T-helper 1 cell treated with Interleukin-12 subunit alpha and Interleukin-12 subunit beta and Interleukin-4 antibody, amounts not matched to agents 30 μg/mL and 1 μg/mL, for 36 hours (primary cell): ENCODE measurements at regions not wholly inside any gene's neighbourhood (a gene's known extent, or its start where the extent isn't known, plus 50 kb on each side); places are given as distances from the start of the nearest gene placed in this dataset.

ENCODE experiments used
- H3K27ac Mint-ChIP-seq: one replicate; pipeline ENCODE4 v1.8.0; 2021; ENCODE audit warnings: mild to moderate bottlenecking, mixed read lengths
- H3K27me3 Mint-ChIP-seq: one replicate; pipeline ENCODE4 v1.8.0; 2021; ENCODE audit warnings: low read depth, mixed read lengths
- H3K36me3 Mint-ChIP-seq: one replicate; pipeline ENCODE4 v1.8.0; 2021; ENCODE audit warnings: low read depth, mixed read lengths
- H3K4me1 Mint-ChIP-seq: one replicate; pipeline ENCODE4 v1.8.0; 2021; ENCODE audit warnings: low read depth, mixed read lengths
- H3K4me3 Mint-ChIP-seq: one replicate; pipeline ENCODE4 v1.8.0; 2021; ENCODE audit warnings: mild to moderate bottlenecking, moderate library complexity, mixed read lengths
- H3K9me3 Mint-ChIP-seq: one replicate; pipeline ENCODE4 v1.8.0; 2021; ENCODE audit warnings: mixed read lengths

DNA sequence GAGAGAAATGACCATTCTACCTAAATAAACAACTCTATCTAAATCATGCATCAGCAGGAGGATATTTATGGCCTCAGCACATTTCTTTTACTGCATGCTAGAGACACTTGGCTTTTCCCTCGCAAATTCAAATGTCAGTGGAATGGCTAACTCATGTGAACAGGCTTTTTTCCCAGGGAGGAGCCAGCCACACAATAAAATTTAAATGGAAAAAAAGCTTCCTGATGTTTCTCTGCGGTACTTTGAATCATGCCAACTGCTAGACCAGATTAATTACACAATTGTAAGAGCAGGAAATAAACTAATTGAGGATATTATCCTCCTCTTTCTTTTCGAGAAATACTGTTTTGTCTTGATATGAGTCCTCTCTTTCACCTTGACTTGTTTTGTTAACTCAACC is 676.3 kb downstream of the IRS1 start:
- Mint-ChIP-seq H3K4me1 (no peaks in the 10 kb centered on the region), H3K36me3 (no peaks in the 10 kb centered on the region)

DNA sequence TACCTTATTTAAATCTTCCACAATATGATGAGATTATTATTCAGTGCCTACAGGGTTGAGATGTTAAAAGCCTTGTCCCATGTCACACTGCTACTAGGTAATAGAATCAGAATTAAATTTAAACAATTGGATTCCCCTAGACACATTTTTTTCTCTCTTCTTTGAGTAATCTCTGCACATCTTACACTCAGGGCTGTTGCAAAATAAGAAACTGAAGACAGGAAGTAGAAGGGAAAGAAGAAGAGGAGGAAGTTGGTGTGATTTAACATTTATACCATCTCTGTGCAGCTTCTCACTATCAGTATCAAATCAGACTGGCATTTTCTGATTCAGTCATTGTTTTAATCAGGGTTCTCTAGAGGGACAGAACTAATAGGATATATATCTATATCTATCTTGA is 677.6 kb downstream of the IRS1 start:
- Mint-ChIP-seq H3K36me3 (no peaks in the 10 kb centered on the region), H3K4me1 (no peaks in the 10 kb centered on the region), H3K4me3 (no peak overlapping the region), H3K27me3 (no peaks in the 10 kb centered on the region), H3K9me3 (no peaks in the 10 kb centered on the region), H3K27ac (no peak overlapping the region)

More for the DNA sequence above, 676.3 kb downstream of the IRS1 start:
- Mint-ChIP-seq H3K9me3 (no peaks in the 10 kb centered on the region), H3K27ac (no peak overlapping the region), H3K4me3 (no peak overlapping the region), H3K27me3 (no peaks in the 10 kb centered on the region)

- Mint-ChIP-seq H3K4me1 (no peaks in the 10 kb centered on the region), H3K27ac (no peak overlapping the region), H3K36me3 (no peaks in the 10 kb centered on the region), H3K9me3 (no peaks in the 10 kb centered on the region), H3K27me3 (no peaks in the 10 kb centered on the region), H3K4me3 (no peak overlapping the region)
These were observed 678.4 kb downstream of the IRS1 start for GRCh38 chr2:226121046-226121738.

DNA sequence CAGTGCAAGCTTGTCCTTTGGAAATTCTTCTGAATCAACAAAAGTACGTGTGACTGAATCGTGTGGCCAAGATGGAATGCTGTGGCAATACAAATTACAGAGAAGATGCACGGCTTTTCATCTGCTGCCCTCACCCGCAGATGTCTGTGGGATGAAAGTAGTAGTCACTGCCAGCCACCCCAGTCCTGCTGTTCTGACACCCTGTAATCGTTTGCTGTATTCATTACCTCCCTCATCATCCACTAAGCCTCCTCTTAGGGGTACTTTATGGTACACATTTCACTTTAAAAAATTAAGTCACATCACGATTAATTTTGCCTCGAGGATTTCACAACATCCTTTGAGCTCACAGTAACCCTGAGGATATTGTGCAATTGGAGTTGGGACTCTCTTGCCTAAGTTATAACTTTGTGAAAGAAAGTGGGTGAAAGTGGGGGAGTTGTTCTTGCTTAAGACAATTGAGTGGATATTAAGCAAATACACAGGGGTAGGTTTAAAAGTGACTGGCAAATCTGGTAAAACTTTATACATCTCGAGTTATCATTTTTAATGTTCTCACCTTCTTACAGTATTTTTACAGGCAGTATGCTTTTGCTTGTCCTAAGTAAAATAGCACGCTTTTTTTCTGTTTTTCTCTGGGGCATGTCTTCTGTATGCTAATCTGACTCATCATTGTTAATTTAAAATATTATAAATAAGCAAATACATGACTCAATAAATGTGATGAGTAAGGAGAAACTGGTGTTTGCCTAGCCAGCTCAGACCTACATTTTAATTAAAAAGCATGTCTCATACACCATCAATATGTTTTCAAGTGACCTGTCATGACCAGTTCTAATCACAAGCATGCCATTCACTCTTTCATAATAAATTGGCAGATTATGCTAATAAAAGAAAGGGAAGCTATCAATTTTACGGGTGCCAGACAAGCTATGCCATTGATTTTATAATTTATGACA is 680.9 kb downstream of the IRS1 start:
- Mint-ChIP-seq H3K9me3 (no peaks in the 10 kb centered on the region), H3K36me3 (no peaks in the 10 kb centered on the region), H3K4me3 (no peak overlapping the region), H3K27ac (no peak overlapping the region), H3K27me3 (no peaks in the 10 kb centered on the region), H3K4me1 (no peaks in the 10 kb centered on the region)

DNA sequence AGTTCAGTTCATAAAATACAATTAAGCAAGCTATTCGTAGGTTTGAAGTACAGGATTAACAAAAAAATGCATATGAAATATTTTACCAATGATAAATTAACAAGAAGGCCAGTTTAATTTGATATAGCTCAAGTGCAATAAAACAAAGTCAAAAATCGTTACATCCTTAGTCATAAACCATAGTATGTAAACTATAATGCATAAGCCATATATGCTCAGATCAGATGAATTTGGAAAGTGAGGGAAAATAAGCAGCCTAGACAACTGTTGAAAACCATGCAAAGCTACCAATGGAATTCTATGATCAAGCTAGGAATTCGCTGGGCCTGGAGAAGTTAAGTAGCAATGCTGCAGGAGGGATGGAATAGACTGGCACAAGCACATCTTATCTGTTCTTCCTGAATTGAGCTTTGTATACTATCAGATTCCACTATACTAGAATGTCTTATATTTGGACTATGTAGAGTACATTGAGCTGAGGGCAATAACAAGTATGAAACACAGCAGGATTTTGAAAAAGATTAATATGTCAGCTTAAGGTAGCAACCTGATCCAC is 682.0 kb downstream of the IRS1 start:
- Mint-ChIP-seq H3K4me1 (no peaks in the 10 kb centered on the region), H3K36me3 (no peaks in the 10 kb centered on the region), H3K4me3 (no peak overlapping the region), H3K27me3 (no peaks in the 10 kb centered on the region), H3K9me3 (no peaks in the 10 kb centered on the region), H3K27ac (no peak overlapping the region)

DNA sequence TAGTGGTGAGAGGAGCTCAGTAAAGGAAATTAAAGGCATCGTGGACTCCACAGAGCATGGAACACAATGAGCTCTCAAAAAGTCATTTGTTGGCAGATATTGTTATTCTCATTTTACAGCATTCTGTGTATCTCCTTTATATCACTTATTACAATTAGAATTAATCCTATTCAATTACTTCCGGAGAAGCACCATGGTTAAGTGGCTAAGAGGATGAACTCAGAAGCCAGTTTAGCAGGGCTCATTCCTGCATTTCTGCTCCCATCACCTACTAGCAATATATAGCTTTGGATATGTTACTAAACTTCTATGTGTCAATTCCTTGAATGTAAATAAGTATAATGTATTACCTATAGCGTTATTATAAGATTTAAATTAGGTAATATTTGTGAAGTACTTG is 683.3 kb downstream of the IRS1 start:
- H3K9me3 Mint-ChIP-seq: no peaks in the 10 kb centered on the region
- no peaks in the 10 kb centered on the region for H3K27me3 Mint-ChIP-seq
- H3K36me3 Mint-ChIP-seq: no peaks in the 10 kb centered on the region
- H3K4me3 Mint-ChIP-seq: no peak overlapping the region
- H3K4me1 Mint-ChIP-seq: no peaks in the 10 kb centered on the region
- H3K27ac Mint-ChIP-seq: no peak overlapping the region

DNA sequence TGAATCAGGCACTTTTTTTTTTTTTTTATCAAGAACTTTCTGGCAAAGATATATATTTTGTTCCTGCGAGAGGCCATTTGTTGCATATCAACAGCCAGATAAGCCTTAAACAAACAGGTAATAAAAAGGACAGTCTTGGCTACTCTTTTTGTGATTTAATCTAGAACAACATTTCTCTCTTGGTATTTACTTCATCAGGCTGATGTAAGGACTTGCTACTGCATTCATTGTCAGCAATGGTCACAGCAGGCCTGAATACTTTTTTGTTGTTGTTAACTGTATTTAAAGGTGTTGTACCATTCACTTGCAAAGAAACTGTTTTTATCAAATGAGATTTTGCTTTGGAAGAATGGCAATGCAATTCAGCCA is 683.8 kb downstream of the IRS1 start:
- H3K27ac Mint-ChIP-seq: no peak overlapping the region
- no peaks in the 10 kb centered on the region for H3K9me3 Mint-ChIP-seq
- H3K4me1 Mint-ChIP-seq: no peaks in the 10 kb centered on the region
- H3K27me3 Mint-ChIP-seq: no peaks in the 10 kb centered on the region
- no peak overlapping the region for H3K4me3 Mint-ChIP-seq
- no peaks in the 10 kb centered on the region for H3K36me3 Mint-ChIP-seq

GRCh38 chr2:226115102-226115831 is 684.4 kb downstream of the IRS1 start:
- Mint-ChIP-seq H3K27ac (no peak overlapping the region), H3K4me1 (no peaks in the 10 kb centered on the region), H3K27me3 (no peaks in the 10 kb centered on the region), H3K9me3 (no peaks in the 10 kb centered on the region), H3K36me3 (no peaks in the 10 kb centered on the region), H3K4me3 (no peak overlapping the region)

GRCh38 chr2:226114436-226114835 is 685.2 kb downstream of the IRS1 start:
- Mint-ChIP-seq H3K4me1 (no peaks in the 10 kb centered on the region), H3K9me3 (peaks cover 5% of the 10 kb centered on the region), H3K27me3 (no peaks in the 10 kb centered on the region), H3K27ac (no peak overlapping the region), H3K36me3 (no peaks in the 10 kb centered on the region), H3K4me3 (no peak overlapping the region)

- no peak overlapping the region for H3K27ac Mint-ChIP-seq
- H3K4me1 Mint-ChIP-seq: no peaks in the 10 kb centered on the region
- H3K27me3 Mint-ChIP-seq: no peaks in the 10 kb centered on the region
These were observed 699.6 kb downstream of the NYAP2 start for GRCh38 chr2:226098861-226099745.

DNA sequence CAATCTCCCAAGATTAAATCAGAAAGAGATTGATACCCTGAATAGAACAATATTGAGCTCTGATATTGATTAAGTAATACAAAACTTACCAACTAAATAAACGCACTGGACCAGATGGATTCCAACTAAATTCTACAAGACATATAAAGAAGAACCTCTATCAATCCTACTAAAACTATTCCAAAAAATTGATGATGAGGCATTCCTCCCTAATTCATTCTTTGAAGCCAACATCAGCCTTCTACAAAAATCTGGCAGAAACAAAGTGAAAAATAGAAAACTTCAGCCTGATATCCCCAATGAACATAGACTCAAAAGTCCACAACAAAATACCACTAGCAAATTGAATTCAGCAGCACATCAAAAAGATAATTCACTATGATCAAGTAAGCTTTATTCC is 695.5 kb downstream of the NYAP2 start:
- no peaks in the 10 kb centered on the region for H3K9me3 Mint-ChIP-seq
- no peaks in the 10 kb centered on the region for H3K36me3 Mint-ChIP-seq
- no peak overlapping the region for H3K4me3 Mint-ChIP-seq
- no peak overlapping the region for H3K27ac Mint-ChIP-seq
- no peaks in the 10 kb centered on the region for H3K27me3 Mint-ChIP-seq
- no peaks in the 10 kb centered on the region for H3K4me1 Mint-ChIP-seq

More at GRCh38 chr2:226098861-226099745, 699.6 kb downstream of the NYAP2 start:
- H3K4me3 Mint-ChIP-seq: no peak overlapping the region
- H3K36me3 Mint-ChIP-seq: no peaks in the 10 kb centered on the region
- no peaks in the 10 kb centered on the region for H3K9me3 Mint-ChIP-seq

DNA sequence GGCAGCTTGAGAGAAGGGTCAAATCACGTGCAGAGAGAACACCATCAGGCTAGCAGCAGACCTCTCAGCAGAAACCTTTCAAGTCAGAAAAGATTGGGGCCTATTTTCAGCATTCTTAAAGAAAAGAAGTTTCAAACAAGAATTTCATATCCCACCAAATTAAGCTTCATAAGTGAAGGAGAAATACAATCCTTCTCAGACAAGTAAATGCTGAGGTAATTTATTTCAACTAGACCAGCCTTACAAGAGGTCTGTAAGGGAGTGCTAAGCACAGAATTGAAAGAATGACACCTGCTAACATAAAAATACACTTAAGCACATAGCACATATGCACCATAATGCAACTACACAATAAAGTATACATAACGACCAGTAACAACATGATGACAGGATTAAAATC is 693.9 kb downstream of the NYAP2 start:
- Mint-ChIP-seq H3K4me1 (no peaks in the 10 kb centered on the region), H3K36me3 (no peaks in the 10 kb centered on the region), H3K9me3 (no peaks in the 10 kb centered on the region), H3K4me3 (no peak overlapping the region), H3K27ac (no peak overlapping the region), H3K27me3 (no peaks in the 10 kb centered on the region)

GRCh38 chr2:226088366-226088674 is 688.8 kb downstream of the NYAP2 start:
- H3K4me3 Mint-ChIP-seq: no peak overlapping the region
- no peaks in the 10 kb centered on the region for H3K27me3 Mint-ChIP-seq
- H3K4me1 Mint-ChIP-seq: peaks cover 1% of the 10 kb centered on the region
- H3K27ac Mint-ChIP-seq: no peak overlapping the region
- no peaks in the 10 kb centered on the region for H3K9me3 Mint-ChIP-seq
- H3K36me3 Mint-ChIP-seq: no peaks in the 10 kb centered on the region
